ENCODE measurements at regions not wholly inside any gene's neighbourhood (a gene's known extent, or its start where the extent isn't known, plus 50 kb on each side); places are given as distances from the start of the nearest gene placed in this dataset.

GRCh38 chr13:44873461-44873860, 115.8 kb downstream of the NUFIP1 start:
- H3K36me3 ChIP-seq (ENCODE audit: insufficient read depth, low read length, poor library complexity, severe bottlenecking), result no peaks in the 10 kb centered on the region
- intact Hi-C loops (cut with micrococcal nuclease; ENCODE audit: unreplicated experiment), result no loop called here
- no TSS peak for BruUV-seq (replicated peaks)
- no peaks in the 10 kb centered on the region for H3K27me3 ChIP-seq (replicated peaks; ENCODE audit: insufficient read depth, low read depth, low read length, poor library complexity)
- ChIA-PET POLR2A (ENCODE audit: low non-redundant PET) (no interaction called here), CTCF (no interaction called here)
- no peaks in the 10 kb centered on the region for H3K4me1 ChIP-seq (ENCODE audit: insufficient read depth, low read length, poor library complexity, severe bottlenecking)
- TF ChIP-seq CTCF (conservative IDR thresholded peaks at IDR 0.05; ENCODE audit: low read depth, low read length) (no peak), EZH2 (IDR thresholded peaks at IDR 0.05; ENCODE audit: borderline replicate concordance, low read depth, low read length, poor library complexity, severe bottlenecking) (no peak)
- no peak overlapping the region for H3K4me3 ChIP-seq (ENCODE audit: low read depth, low read length, poor library complexity, severe bottlenecking)
- H3K27ac ChIP-seq (ENCODE audit: low read depth, low read length, poor library complexity, severe bottlenecking), result no peak overlapping the region
- DNase-seq (ENCODE audit: low spot score), result no peak
- H3K9me3 ChIP-seq (ENCODE audit: low read depth, low read length, poor library complexity, severe bottlenecking), result no peaks in the 10 kb centered on the region

- TF ChIP-seq CTCF (conservative IDR thresholded peaks at IDR 0.05; ENCODE audit: low read depth, low read length) (no peak), EZH2 (IDR thresholded peaks at IDR 0.05; ENCODE audit: borderline replicate concordance, low read depth, low read length, poor library complexity, severe bottlenecking) (no peak)
- no peak for DNase-seq (ENCODE audit: low spot score)
- BruUV-seq (replicated peaks), result no TSS peak
- Histone ChIP-seq H3K9me3 (ENCODE audit: low read depth, low read length, poor library complexity, severe bottlenecking) (no peaks in the 10 kb centered on the region), H3K36me3 (ENCODE audit: insufficient read depth, low read length, poor library complexity, severe bottlenecking) (no peaks in the 10 kb centered on the region), H3K27me3 (replicated peaks; ENCODE audit: insufficient read depth, low read depth, low read length, poor library complexity) (no peaks in the 10 kb centered on the region), H3K4me3 (ENCODE audit: low read depth, low read length, poor library complexity, severe bottlenecking) (no peak overlapping the region), H3K27ac (ENCODE audit: low read depth, low read length, poor library complexity, severe bottlenecking) (no peak overlapping the region), H3K4me1 (ENCODE audit: insufficient read depth, low read length, poor library complexity, severe bottlenecking) (no peaks in the 10 kb centered on the region)
- ChIA-PET CTCF (no interaction called here), POLR2A (ENCODE audit: low non-redundant PET) (no interaction called here)
- intact Hi-C loops (cut with micrococcal nuclease; ENCODE audit: unreplicated experiment), result no loop called here
Observed at GRCh38 chr13:44872751-44873150, 116.5 kb downstream of the NUFIP1 start.

- Histone ChIP-seq H3K27me3 (replicated peaks; ENCODE audit: insufficient read depth, low read depth, low read length, poor library complexity) (no peaks in the 10 kb centered on the region), H3K27ac (ENCODE audit: low read depth, low read length, poor library complexity, severe bottlenecking) (no peak overlapping the region), H3K9me3 (ENCODE audit: low read depth, low read length, poor library complexity, severe bottlenecking) (no peaks in the 10 kb centered on the region), H3K36me3 (ENCODE audit: insufficient read depth, low read length, poor library complexity, severe bottlenecking) (no peaks in the 10 kb centered on the region), H3K4me3 (ENCODE audit: low read depth, low read length, poor library complexity, severe bottlenecking) (no peak overlapping the region), H3K4me1 (ENCODE audit: insufficient read depth, low read length, poor library complexity, severe bottlenecking) (no peaks in the 10 kb centered on the region)
- no peak for TF ChIP-seq CTCF (conservative IDR thresholded peaks at IDR 0.05; ENCODE audit: low read depth, low read length)
- BruUV-seq (replicated peaks), result no TSS peak
- ChIA-PET POLR2A (ENCODE audit: low non-redundant PET) (no interaction called here), CTCF (no interaction called here)
- intact Hi-C loops (cut with micrococcal nuclease; ENCODE audit: unreplicated experiment), result no loop called here
- DNase-seq (ENCODE audit: low spot score), result no peak
Observed at GRCh38 chr13:44870456-44870929, 118.8 kb downstream of the NUFIP1 start.
